GM12875 (cell line): ENCODE measurements at regions not wholly inside any gene's neighbourhood (a gene's known extent, or its start where the extent isn't known, plus 50 kb on each side); places are given as distances from the start of the nearest gene placed in this dataset.

Experiments used
- H3K4me3 ChIP-seq: one replicate; pipeline ENCODE4 v1.5.1; 2011; ENCODE audit warnings: low read depth, low read length, control low read depth
- CTCF ChIP-seq: IDR thresholded peaks from 2 replicates; pipeline ENCODE4 v1.5.1; 2011; ENCODE audit warnings: low read depth, mild to moderate bottlenecking, control low read depth, inconsistent platforms, low read length, moderate library complexity, borderline replicate concordance; ENCODE audit not compliant: insufficient read depth

DNA sequence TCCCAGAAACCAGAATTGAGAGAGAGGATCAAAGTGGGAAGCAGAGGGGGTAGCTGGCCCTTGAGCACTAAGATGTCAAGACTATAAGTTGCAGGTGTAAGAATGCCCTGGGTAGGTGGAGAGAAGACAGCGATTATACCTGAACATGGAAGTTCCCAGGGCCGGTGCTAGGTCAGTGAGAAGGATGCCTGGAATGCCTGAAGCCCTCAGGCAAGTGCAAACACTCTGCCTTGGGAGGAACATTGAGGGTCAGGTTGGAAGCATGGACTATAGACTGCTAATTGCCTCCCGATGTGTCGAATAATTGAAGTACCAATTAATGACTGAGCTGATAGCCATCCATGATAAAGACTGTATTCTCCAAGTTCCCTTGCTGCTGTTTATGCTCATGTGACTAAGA, 185.5 kb downstream of the DMRT2 start:
- no peak overlapping the region for H3K4me3 ChIP-seq
- TF ChIP-seq CTCF, result no peak

DNA sequence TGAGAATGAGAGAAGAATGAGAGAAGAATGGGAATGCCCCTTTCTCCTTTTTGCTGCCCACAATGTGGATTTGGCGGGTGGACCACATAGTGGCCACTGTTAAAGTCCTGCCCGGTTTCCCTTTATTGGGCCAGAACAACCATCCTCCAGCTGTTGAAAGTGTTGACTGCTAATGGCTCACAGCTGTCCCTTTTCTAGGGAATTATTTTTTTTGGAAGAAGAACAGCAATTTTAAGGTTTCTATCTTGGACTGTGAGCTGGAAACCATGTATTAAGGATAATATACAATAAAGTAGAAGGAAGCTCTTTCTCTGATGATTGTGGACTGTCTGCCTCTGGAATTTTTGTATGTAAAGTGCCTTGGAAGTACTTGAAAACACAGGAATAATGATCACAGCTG, 185.9 kb downstream of the DMRT2 start:
- no peak overlapping the region for H3K4me3 ChIP-seq
- no peak for TF ChIP-seq CTCF

GRCh38 chr9:1238407-1238806, 188.2 kb downstream of the DMRT2 start:
- TF ChIP-seq CTCF, result no peak
- no peak overlapping the region for H3K4me3 ChIP-seq

- no peak for TF ChIP-seq CTCF
- no peak overlapping the region for H3K4me3 ChIP-seq
Measured at GRCh38 chr9:1248743-1249142, 198.6 kb downstream of the DMRT2 start.

DNA sequence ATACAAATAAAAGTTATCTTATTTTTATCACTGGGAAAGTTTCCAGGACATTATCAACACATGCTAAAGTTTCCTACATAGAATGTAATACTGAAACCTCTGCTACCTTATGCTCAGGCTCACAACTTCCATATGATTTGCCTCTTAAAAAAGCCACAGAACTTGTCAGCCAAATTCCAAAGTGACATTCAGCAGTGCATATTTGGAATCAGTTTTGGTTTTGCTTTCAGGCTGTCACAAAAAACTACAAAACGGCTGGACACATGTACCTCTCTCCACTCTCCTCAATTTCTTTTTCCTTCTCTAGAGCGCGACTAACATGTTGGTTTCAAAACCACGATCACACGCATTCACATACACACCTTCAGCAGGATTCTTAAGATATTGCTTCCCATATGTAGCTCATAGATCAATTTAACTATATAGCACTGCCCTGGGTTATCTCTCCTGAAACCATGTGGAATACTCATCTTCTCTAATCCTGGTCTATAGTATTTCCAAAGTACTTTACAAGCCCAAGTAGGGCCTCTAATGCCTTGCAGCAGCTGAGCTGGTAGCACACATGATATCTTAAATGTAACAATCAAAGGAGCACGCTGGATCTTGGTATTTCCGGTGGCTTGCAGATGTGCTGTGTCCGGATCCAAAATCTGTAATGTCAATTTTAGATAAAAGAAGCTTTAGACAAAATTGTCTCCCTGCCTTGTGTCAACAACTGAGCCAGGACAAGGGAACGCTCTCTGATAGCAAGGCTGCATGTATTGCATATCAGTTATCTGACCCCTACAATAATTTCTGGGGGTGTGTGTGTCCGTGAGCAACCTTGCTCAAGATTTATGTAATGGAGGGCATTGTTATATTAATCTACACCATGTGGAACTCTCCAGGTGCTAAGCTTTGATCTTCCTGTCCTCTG, 203.2 kb downstream of the DMRT2 start:
- H3K4me3 ChIP-seq, result no peak overlapping the region
- TF ChIP-seq CTCF, result no peak

GRCh38 chr9:1254071-1254470, 203.9 kb downstream of the DMRT2 start:
- no peak overlapping the region for H3K4me3 ChIP-seq

More at GRCh38 chr9:1254071-1254470, 203.9 kb downstream of the DMRT2 start:
- TF ChIP-seq CTCF, result no peak
